NCI-H526 (cell line): ENCODE measurements at regions not wholly inside any gene's neighbourhood (a gene's known extent, or its start where the extent isn't known, plus 50 kb on each side); places are given as distances from the start of the nearest gene placed in this dataset.

ENCODE experiments used
- DNase-seq, 2 experiments: peaks; one replicate each; lab custom pipeline; 2025; lab: John Stamatoyannopoulos, UW

- no peak for DNase-seq
Observed at GRCh38 chr2:136179602-136179975, 61.6 kb upstream of the CXCR4 start.

GRCh38 chr2:136178941-136179601 is 61.1 kb upstream of the CXCR4 start:
- DNase-seq = peak; percentile 64 to 80

- no peak for DNase-seq
Observed at GRCh38 chr2:136175868-136176267, 57.9 kb upstream of the CXCR4 start.

- DNase-seq = no peak
Observed at GRCh38 chr2:136175466-136175865, 57.5 kb upstream of the CXCR4 start.

GRCh38 chr2:136173126-136173525 is 55.2 kb upstream of the CXCR4 start:
- DNase-seq = no peak

DNA sequence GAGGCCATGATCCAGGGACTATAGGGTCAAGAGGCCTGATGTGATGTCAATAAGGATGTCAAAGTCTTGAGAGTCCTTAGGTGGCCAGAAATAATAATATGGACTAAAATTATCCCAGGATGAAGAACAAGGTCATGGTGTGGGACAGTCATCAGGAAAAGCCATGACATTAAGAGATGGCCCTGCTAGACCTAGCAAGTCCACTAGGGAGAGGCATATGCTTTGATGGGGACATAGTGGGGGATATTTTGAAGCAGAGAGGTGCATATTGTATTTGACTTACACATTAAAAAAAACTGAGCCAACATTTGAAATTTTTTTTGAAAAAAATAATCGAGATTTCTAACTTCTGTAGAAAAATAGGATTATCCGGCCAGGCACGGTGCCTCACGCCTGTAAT is 53.3 kb upstream of the CXCR4 start:
- DNase-seq = no peak

- no peak for DNase-seq
Observed at GRCh38 chr2:136168720-136169119, 50.8 kb upstream of the CXCR4 start.

DNA sequence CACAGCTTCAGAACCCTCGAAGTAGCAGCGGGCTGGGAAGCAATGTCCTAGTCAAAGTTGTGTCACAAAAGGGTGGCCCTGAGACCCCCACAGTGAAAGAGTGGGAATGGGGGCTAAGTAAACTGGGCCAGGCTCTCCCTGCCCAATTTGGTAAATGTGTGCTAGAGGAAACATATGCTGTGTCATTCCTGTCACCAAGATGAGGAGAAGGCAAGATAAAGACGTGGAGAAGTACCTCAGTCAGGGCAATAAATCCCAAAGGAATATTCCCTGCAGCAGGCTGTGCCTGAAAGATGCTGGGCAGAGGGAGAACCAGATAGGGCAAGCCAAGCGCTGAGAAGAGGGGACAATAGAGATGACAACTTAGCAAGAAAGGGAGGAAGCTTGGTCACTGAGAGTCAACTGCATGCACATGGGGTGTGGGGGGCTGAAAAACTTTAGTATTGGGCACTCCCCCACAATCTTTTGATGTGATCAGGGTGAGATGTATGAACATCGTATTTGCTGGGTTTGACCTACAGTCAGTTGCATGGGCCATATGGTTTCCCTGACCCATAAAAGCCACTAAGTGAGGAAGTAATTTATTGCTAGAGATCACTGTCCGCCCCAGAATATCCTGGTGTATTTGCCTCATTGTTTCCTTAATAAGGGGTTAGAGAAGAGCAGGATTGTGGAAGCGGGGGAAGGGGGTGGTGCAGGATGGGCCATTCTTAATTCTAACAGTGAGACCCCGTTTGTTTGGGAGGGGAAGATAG is 49.9 kb upstream of the CXCR4 start:
- no peak for DNase-seq
